ENCODE measurements at regions not wholly inside any gene's neighbourhood (a gene's known extent, or its start where the extent isn't known, plus 50 kb on each side); places are given as distances from the start of the nearest gene placed in this dataset.
"Not testable (repeated sequence)": the region's sequence is repeated elsewhere in the genome, so short reads cannot be mapped to it uniquely, and the experiment has no call there.

DNA sequence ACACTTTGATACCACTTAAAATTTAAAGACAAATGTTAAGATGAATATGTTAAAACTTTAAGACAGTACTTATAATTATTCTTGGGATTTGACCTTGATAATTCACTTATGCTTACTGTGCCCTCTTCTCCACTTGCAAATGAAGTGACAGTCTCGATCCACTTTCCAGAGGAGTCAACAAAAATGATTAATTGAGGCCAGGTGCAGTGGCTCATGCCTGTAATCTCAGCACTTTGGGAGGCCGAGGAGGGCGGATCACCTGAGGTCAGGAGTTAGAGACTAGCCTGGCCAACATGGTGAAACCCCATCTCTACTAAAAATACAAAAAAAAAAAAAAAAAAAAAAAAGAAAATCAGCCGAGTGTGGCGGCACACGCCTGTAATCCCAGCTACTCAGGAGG is 52.6 kb upstream of the ZPLD1 start:
- TF ChIP-seq, protein P1, sequence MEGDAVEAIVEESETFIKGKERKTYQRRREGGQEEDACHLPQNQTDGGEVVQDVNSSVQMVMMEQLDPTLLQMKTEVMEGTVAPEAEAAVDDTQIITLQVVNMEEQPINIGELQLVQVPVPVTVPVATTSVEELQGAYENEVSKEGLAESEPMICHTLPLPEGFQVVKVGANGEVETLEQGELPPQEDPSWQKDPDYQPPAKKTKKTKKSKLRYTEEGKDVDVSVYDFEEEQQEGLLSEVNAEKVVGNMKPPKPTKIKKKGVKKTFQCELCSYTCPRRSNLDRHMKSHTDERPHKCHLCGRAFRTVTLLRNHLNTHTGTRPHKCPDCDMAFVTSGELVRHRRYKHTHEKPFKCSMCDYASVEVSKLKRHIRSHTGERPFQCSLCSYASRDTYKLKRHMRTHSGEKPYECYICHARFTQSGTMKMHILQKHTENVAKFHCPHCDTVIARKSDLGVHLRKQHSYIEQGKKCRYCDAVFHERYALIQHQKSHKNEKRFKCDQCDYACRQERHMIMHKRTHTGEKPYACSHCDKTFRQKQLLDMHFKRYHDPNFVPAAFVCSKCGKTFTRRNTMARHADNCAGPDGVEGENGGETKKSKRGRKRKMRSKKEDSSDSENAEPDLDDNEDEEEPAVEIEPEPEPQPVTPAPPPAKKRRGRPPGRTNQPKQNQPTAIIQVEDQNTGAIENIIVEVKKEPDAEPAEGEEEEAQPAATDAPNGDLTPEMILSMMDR (conservative IDR thresholded peaks at IDR 0.05; ENCODE audit: low read length) = not testable (repeated sequence)
- not testable (repeated sequence) for TF ChIP-seq EZH2phosphoT487 (IDR thresholded peaks at IDR 0.05; ENCODE audit: borderline replicate concordance, low read depth, low read length)
